ENCODE measurements at regions not wholly inside any gene's neighbourhood (a gene's known extent, or its start where the extent isn't known, plus 50 kb on each side); places are given as distances from the start of the nearest gene placed in this dataset.

DNA sequence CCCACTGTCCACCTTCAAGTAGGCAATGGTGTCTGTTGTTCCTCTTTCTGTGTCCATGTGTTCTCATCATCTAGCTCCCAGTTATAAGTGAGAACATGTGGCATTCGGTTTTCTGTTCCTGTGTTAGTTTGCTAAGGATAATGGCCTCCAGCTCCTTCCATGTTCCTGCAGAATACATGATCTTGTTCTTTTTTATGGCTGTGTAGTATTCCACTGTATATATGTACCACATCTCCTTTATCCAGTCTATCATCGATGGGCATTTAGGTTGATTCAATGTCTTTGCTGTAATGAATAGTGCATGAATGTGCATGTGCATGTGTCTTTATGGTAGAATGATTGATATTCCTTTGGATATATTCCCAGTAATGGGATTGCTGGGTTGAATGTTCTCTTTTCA is 123.3 kb upstream of the LHX5 start:
- DNase-seq: no peak
- no peaks in the 10 kb centered on the region for H3K27me3 ChIP-seq (ENCODE audit: control insufficient read depth, insufficient read depth, low read length)
- no peak for TF ChIP-seq CTCF (IDR thresholded peaks at IDR 0.05; ENCODE audit: borderline replicate concordance, extremely low read depth, insufficient read depth)
- peaks cover 0 to 4% (median 0%) of the 10 kb centered on the region in 3 donors for H3K9me3 ChIP-seq (ENCODE audit: control insufficient read depth in 2 of 3, insufficient read depth in 1 of 3, low read length in 3 of 3)
- no peak overlapping the region for H3K9ac ChIP-seq (ENCODE audit: low read length in 3 of 3)
- intact Hi-C loops (cut with DNase I): no loop called here
- FAIRE-seq: no peak
- no peaks in the 10 kb centered on the region for H3K36me3 ChIP-seq (ENCODE audit: control insufficient read depth in 2 of 3, insufficient read depth in 3 of 3, low read length in 3 of 3)
- H3K4me3 ChIP-seq (ENCODE audit: low read length in 3 of 3): no peak overlapping the region
- no peaks in the 10 kb centered on the region for H3K4me1 ChIP-seq (ENCODE audit: control insufficient read depth in 2 of 3, insufficient read depth in 2 of 3, low read depth in 1 of 3, low read length in 3 of 3)
- H3K27ac ChIP-seq (ENCODE audit: low read depth in 2 of 2, low read length in 2 of 2): no peak overlapping the region

GRCh38 chr12:113591480-113591974 is 119.9 kb upstream of the LHX5 start:
- no peak for TF ChIP-seq CTCF (IDR thresholded peaks at IDR 0.05; ENCODE audit: borderline replicate concordance, extremely low read depth, insufficient read depth)
- DNase-seq (peak in 4 of 5 donors; percentile 71 to 83 (median 74)), FAIRE-seq (no peak)
- Histone ChIP-seq H3K9me3 (ENCODE audit: control insufficient read depth in 2 of 3, insufficient read depth in 1 of 3, low read length in 3 of 3) (peaks cover 0 to 4% (median 0%) of the 10 kb centered on the region in 3 donors), H3K4me1 (ENCODE audit: control insufficient read depth in 2 of 3, insufficient read depth in 2 of 3, low read depth in 1 of 3, low read length in 3 of 3) (no peaks in the 10 kb centered on the region), H3K27me3 (ENCODE audit: control insufficient read depth, insufficient read depth, low read length) (no peaks in the 10 kb centered on the region), H3K36me3 (ENCODE audit: control insufficient read depth in 2 of 3, insufficient read depth in 3 of 3, low read length in 3 of 3) (no peaks in the 10 kb centered on the region), H3K9ac (ENCODE audit: low read length in 3 of 3) (no peak overlapping the region), H3K27ac (ENCODE audit: low read depth in 2 of 2, low read length in 2 of 2) (no peak overlapping the region), H3K4me3 (ENCODE audit: low read length in 3 of 3) (no peak overlapping the region)
- intact Hi-C loops (cut with DNase I): no loop called here

GRCh38 chr12:113589437-113589836 is 117.8 kb upstream of the LHX5 start:
- H3K4me1 ChIP-seq (ENCODE audit: control insufficient read depth in 2 of 3, insufficient read depth in 2 of 3, low read depth in 1 of 3, low read length in 3 of 3): no peaks in the 10 kb centered on the region
- H3K9me3 ChIP-seq (ENCODE audit: control insufficient read depth in 2 of 3, insufficient read depth in 1 of 3, low read length in 3 of 3): no peaks in the 10 kb centered on the region
- no peaks in the 10 kb centered on the region for H3K36me3 ChIP-seq (ENCODE audit: control insufficient read depth in 2 of 3, insufficient read depth in 3 of 3, low read length in 3 of 3)
- H3K9ac ChIP-seq (ENCODE audit: low read length in 3 of 3): no peak overlapping the region
- TF ChIP-seq CTCF (IDR thresholded peaks at IDR 0.05; ENCODE audit: borderline replicate concordance, extremely low read depth, insufficient read depth): no peak
- intact Hi-C loops (cut with DNase I): no loop called here
- H3K4me3 ChIP-seq (ENCODE audit: low read length in 3 of 3): no peak overlapping the region
- no peak for FAIRE-seq
- DNase-seq: no peak
- no peak overlapping the region for H3K27ac ChIP-seq (ENCODE audit: low read depth in 2 of 2, low read length in 2 of 2)
- no peaks in the 10 kb centered on the region for H3K27me3 ChIP-seq (ENCODE audit: control insufficient read depth, insufficient read depth, low read length)

DNA sequence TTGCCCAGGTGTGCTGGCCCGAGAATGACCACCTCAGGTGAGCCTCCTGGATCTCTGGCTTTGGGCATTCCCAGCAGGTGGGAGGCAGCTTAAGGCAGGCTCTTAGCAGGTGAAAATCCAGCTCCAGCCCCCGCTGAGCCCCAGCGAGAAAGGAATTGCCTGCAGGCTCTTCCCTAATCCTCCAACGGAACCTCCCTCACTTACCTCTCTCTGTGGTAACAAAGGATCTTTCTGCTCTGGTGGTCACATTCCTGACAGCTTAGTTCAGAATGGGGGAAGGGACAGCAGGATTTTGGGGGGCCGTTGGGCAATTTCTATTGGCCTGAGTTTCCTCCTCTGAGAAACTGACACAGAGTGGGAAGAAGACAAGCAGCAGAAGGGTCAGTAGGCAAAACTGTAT is 116.0 kb upstream of the LHX5 start:
- Histone ChIP-seq H3K9me3 (ENCODE audit: control insufficient read depth in 2 of 3, insufficient read depth in 1 of 3, low read length in 3 of 3) (no peaks in the 10 kb centered on the region), H3K36me3 (ENCODE audit: control insufficient read depth in 2 of 3, insufficient read depth in 3 of 3, low read length in 3 of 3) (no peaks in the 10 kb centered on the region), H3K27me3 (ENCODE audit: control insufficient read depth, insufficient read depth, low read length) (no peaks in the 10 kb centered on the region), H3K27ac (ENCODE audit: low read depth in 2 of 2, low read length in 2 of 2) (no peak overlapping the region), H3K4me3 (ENCODE audit: low read length in 3 of 3) (no peak overlapping the region), H3K9ac (ENCODE audit: low read length in 3 of 3) (no peak overlapping the region), H3K4me1 (ENCODE audit: control insufficient read depth in 2 of 3, insufficient read depth in 2 of 3, low read depth in 1 of 3, low read length in 3 of 3) (no peaks in the 10 kb centered on the region)
- DNase-seq (no peak), FAIRE-seq (no peak)
- TF ChIP-seq CTCF (IDR thresholded peaks at IDR 0.05; ENCODE audit: borderline replicate concordance, extremely low read depth, insufficient read depth): no peak
- intact Hi-C loops (cut with DNase I): no loop called here

All from kidney (tissue), 13 donors.